SH-SY5Y (cell line): ENCODE measurements at regions not wholly inside any gene's neighbourhood (a gene's known extent, or its start where the extent isn't known, plus 50 kb on each side); places are given as distances from the start of the nearest gene placed in this dataset.

ENCODE experiments used
- GATA2 ChIP-seq: IDR thresholded peaks from 2 replicates; pipeline ENCODE4 v1.6.1; 2011; ENCODE audit warnings: mild to moderate bottlenecking, low read depth, low read length
- GATA3 ChIP-seq: IDR thresholded peaks from 2 replicates; pipeline ENCODE4 v1.6.1; 2011; ENCODE audit warnings: low read depth, mild to moderate bottlenecking, low read length, moderate library complexity

DNA sequence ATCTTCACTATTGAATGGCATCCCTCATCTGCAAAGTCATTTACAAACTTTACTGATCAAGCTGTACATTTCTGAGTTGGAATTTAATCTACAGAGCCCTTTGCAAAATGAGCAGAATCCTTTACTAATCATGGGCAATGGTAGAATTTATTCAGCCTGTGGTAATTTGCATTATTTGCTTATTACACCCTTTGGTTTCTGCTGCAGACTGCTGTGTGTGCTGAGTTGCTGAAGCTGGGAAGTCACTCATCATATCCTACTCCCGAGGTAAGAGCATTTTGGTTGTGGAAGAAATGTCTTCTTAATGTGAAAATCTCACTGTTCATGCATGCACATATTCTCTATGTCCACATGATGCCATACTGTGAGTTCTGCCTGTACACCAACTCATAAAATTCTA, 357.4 kb upstream of the SLC39A10 start:
- TF ChIP-seq GATA3 (no peak), GATA2 (no peak)

DNA sequence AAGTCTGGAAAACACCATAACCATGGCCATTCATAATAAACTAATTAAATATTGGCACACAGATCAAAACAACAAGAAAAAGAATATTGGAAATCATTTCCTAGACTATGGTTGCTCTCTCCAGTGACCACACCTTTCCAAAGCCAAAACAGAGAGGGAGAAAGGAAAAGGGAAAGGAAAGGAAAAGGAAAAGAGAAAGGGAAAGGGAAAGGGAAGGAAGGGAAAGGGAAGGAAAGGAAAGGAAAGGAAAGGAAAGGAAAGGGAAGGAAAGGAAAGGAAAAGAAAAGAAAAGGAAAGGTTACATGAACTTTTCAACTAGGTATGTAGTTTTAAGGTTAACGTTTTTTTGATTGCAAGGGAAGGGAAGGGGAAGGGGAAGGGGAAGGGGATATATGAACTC, 360.5 kb upstream of the SLC39A10 start:
- TF ChIP-seq GATA3 = no peak
- no peak for TF ChIP-seq GATA2

DNA sequence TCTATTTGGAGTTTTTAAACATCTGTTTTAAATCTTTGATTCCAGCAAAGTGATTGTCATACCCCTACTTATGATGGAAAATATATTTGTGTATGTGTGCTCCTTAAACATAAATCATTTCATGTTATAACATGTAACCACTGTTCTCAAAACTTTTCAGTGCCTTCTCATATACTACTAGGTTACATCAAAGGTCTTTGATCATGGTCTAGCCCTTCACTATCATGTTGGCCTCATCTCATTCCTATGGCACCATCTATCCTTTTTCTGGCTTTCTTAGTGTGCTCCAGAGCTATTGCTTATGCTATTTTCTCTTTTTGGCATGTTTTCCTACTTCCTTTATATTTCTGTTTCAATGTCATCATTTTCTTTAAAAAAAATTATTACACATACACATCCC, 367.9 kb upstream of the SLC39A10 start:
- TF ChIP-seq GATA2 (no peak), GATA3 (no peak)

- TF ChIP-seq GATA2 = no peak
- no peak for TF ChIP-seq GATA3
Observed at GRCh38 chr2:195279840-195280427, 377.1 kb upstream of the SLC39A10 start.

DNA sequence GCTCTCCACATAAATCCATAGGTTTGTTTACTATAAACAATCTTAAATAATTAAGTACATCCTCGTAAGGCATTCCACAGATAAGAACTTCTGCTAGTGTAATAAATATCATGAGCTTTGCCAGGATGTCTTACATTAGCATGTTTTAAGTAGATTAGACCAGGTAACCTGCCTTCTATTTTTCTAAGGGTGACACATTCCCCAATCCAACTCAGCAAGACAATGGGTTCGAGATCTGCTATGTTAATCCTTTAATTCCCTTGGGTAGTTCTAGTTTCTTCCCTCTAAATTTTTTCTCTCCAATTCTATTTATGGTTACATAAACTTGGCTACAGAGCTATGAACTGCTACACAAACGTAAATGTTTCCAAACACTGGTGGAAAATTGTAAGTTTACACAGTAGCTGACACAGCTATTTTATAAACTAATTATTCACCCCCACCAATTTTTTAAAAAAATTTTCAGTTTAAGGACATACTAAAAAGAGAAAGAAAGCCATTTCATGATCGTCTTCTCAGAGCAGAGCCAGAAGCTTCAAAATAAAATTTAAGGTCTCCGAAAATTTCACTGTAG, 386.5 kb upstream of the SLC39A10 start:
- TF ChIP-seq GATA3 (no peak), GATA2 (no peak)

DNA sequence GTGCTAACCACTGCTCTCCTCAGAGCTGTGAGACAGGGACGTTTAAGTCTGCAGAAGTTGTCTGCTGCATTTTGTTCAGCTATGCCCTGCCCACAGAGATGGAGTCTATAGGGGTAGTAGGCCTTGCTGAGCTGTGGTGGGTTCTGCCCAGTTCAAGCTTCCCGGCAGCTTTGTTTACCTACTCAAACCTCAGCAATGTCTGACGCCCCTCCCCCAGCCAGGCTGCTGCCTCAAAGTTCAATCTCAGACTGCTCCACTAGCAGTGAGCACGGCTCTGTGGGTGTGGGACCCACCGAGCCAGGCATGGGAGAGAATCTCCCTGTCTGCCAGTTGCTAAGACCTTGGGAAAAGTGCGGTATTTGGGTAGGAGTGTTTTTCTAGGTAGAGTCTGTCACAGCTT, 387.8 kb upstream of the SLC39A10 start:
- TF ChIP-seq GATA2 (no peak), GATA3 (no peak)

GRCh38 chr2:195257979-195258378, 399.0 kb upstream of the SLC39A10 start:
- TF ChIP-seq GATA3 = no peak
- TF ChIP-seq GATA2 = no peak

DNA sequence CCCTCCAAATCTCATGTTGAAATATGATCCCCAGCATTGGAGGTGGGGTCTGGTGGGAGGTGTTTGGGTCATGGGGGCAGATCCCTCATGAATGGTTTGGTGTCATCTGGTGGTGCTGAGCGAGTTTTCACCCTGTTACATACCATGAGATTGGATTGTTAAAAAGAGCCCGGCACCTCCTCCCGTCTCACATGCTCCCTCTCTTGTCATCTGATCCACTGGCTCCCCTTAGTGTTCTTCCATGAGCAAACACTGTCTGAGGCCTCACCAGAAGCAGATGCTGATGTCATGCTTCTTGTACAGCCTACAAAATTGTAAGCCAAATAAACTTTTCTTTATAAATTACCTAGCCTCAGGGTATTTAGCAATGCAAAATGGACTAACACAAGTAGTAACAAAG, 405.0 kb upstream of the SLC39A10 start:
- no peak for TF ChIP-seq GATA3
- no peak for TF ChIP-seq GATA2

DNA sequence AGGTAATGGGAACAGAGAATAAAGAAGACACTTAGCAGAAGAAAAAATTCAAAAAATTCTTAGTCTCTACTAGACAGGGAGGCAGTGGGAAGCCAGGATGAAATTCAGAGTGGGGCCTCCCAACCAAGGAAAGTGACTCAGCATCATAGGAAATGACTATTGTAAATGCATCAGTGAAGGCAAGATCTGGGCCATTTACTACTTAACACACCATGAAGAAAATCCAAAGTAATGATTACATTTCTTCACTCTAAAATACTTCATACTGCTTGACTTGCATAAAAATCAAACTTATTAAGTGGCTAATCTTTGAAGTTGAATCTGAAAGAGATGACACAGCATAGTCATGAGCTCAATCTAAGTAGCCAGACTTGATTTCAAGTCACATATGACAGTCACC, 405.8 kb upstream of the SLC39A10 start:
- TF ChIP-seq GATA2 (no peak), GATA3 (no peak)

DNA sequence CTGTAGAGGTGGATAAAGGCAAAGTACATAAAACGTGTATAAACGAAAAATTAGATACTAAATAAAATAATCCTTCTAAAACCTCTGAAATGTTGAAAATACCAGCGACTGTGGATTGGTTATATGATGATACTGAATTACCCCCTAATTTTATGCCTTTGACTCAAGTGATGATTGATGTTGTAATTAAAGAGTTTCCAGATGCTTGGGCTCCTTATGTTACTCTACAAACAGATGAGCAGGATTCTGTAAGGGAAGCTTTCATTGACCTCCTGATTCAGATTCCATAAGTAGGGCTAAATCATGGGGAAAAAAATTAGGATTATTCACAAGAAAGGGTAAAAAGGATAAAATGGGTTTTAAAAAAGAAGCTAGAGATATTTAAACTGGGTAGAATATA, 418.2 kb upstream of the SLC39A10 start:
- TF ChIP-seq GATA2 (no peak), GATA3 (no peak)

GRCh38 chr2:195238379-195238778, 418.6 kb upstream of the SLC39A10 start:
- TF ChIP-seq GATA3 (no peak), GATA2 (no peak)

DNA sequence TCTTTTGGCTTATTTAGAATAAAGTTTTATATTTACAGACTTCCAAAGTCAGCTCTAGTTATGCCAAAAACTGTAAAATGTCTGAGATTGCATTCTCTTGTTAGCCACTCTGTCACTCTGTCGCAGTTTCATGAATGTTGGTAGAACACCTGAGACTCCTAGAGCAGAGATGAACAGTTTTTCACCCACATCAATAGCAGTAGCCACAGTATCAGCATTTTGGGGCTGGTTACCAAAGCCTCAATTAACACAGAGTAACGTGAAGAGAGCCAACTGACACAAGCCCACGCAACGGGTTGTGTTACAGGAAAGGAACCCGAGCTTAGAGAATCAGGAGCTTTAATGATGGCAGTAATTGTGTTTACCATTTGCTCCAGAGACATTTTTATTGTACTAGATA, 443.0 kb upstream of the SLC39A10 start:
- TF ChIP-seq GATA3 (no peak), GATA2 (no peak)

DNA sequence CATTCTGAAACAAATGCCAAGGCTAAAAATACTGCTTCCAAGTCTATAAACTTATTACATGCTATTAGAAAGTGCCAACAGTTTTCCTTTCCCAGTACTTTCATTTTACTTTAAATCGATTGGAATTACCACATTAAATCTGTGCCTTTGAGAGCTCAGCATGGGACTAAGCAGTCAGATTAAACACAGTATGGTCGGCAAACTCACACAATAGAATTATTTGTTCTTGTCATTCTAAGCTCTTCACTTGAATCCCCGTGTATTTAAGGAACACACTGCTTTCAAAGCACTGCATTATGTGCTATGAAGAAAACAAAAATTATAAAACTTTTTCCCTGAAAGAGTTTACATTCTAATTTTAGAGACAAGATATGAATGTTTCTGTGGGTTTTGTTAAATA, 444.4 kb upstream of the SLC39A10 start:
- TF ChIP-seq GATA3 (no peak), GATA2 (no peak)

GRCh38 chr2:195202163-195202845, 454.7 kb upstream of the SLC39A10 start:
- TF ChIP-seq GATA3 = no peak
- no peak for TF ChIP-seq GATA2

DNA sequence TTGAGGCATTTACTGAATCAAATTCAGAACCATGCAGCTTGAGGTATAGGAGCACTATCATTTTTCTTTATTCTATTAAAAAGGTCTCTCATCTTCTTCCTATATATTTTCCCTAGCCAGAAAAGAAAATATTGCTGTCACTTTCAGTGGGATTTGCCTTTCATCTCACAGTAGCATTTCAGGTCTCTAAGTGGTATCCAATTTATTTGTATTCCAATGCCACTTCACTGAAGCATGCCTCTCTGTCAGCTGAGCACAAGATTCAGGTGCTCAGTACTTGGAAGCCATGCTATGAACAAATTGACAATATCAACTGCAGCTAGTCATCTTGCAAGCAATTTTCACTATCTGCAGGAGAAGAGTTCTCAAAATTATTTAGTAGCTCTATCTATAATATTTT, 457.2 kb upstream of the SLC39A10 start:
- TF ChIP-seq GATA2 (no peak), GATA3 (no peak)
